Testis (tissue), 2 donors: ENCODE measurements at regions not wholly inside any gene's neighbourhood (a gene's known extent, or its start where the extent isn't known, plus 50 kb on each side); places are given as distances from the start of the nearest gene placed in this dataset.

Experiments
- DNase-seq: peaks from one replicate; pipeline ENCODE4 v3.0.0-alpha.2; 2019
- H3K27ac ChIP-seq, 2 donors: fragments of 200-600 bp; sonication (generic); one replicate each; pipeline ENCODE4 v1.5.1; 2019
- H3K27me3 ChIP-seq: fragments of 200-600 bp; sonication (generic); one replicate; pipeline ENCODE4 v1.5.1; 2019
- H3K36me3 ChIP-seq: fragments of 200-600 bp; sonication (generic); one replicate; pipeline ENCODE4 v1.5.1; 2017; ENCODE audit warnings: low read depth; ENCODE audit errors: missing control alignments
- H3K4me1 ChIP-seq: fragments of 200-600 bp; sonication (generic); one replicate; pipeline ENCODE4 v1.5.1; 2019
- H3K4me3 ChIP-seq, 2 donors: fragments of 200-600 bp; sonication (generic); one replicate each; pipeline ENCODE4 v1.5.1; 2017 to 2019
- H3K9me3 ChIP-seq: fragments of 200-600 bp; sonication (generic); one replicate; pipeline ENCODE4 v1.5.1; 2017
- POLR2A ChIP-seq: fragments of 450-650 bp; IDR thresholded peaks from one replicate; pipeline ENCODE4 v1.6.1; 2017; ENCODE audit warnings: antibody characterized with exemption, mild to moderate bottlenecking, moderate library complexity
- WGBS, 2 donors: methylation state at CpG; one replicate each; pipeline ENCODE4 v1.1.5; 2018; 5-methylcytosine and 5-hydroxymethylcytosine counted together
- intact Hi-C: fragments of 100-400 bp; cut with DNase I; formaldehyde crosslinking; loops from one replicate; pipeline ENCODE4 v1.15.1; 2023; ENCODE audit warnings: low total_unique reads
- TF ChIP-seq, protein P1 (sequence below), 3 experiments: fragments of 450-650 bp in 2 of 3; fragments of 200-600 bp in 1 of 3; sonication (generic) in 1 of 3; IDR thresholded peaks; one replicate each; pipeline ENCODE4 v1.5.1; 2016 to 2019; ENCODE audit warnings: antibody characterized with exemption in 3 of 3, mild to moderate bottlenecking in 2 of 3, moderate library complexity in 1 of 3

- WGBS, 2 donors: 56 to 63% methylated on average over 2 of the region's 2 CpGs
- Histone ChIP-seq H3K9me3 (no peaks in the 10 kb centered on the region), H3K4me3 (no peak overlapping the region), H3K36me3 (no peaks in the 10 kb centered on the region), H3K27me3 (no peaks in the 10 kb centered on the region), H3K4me1 (no peaks in the 10 kb centered on the region), H3K27ac (no peak overlapping the region)
- no peak for DNase-seq
- no peak for TF ChIP-seq POLR2A
- TF ChIP-seq, protein P1, sequence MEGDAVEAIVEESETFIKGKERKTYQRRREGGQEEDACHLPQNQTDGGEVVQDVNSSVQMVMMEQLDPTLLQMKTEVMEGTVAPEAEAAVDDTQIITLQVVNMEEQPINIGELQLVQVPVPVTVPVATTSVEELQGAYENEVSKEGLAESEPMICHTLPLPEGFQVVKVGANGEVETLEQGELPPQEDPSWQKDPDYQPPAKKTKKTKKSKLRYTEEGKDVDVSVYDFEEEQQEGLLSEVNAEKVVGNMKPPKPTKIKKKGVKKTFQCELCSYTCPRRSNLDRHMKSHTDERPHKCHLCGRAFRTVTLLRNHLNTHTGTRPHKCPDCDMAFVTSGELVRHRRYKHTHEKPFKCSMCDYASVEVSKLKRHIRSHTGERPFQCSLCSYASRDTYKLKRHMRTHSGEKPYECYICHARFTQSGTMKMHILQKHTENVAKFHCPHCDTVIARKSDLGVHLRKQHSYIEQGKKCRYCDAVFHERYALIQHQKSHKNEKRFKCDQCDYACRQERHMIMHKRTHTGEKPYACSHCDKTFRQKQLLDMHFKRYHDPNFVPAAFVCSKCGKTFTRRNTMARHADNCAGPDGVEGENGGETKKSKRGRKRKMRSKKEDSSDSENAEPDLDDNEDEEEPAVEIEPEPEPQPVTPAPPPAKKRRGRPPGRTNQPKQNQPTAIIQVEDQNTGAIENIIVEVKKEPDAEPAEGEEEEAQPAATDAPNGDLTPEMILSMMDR (IDR thresholded peaks at IDR 0.05): no peak
- intact Hi-C loops: no loop called here
These were observed 179.3 kb upstream of the RAG2 start for GRCh38 chr11:36777311-36777710.

DNA sequence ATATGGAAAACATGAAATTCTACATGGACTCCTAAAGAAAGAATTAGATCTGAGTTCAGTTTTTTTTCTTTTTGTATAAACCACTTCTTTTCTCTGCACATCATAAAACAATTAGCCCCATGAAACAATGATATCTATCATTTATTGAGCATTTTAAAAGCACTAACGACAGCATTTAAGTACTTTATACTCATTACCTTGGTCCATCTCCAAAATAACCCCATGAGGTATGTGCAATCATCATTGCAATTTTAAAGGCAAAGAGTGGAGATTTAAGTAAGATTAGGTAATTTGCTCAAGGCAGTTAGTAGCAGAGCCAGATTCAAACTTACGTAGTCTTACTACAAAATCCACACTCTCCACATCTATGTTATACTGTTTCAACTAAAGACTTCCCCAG lies 177.7 kb upstream of the RAG2 start:
- WGBS, 2 donors: 77 to 84% methylated on average over 2 of the region's 2 CpGs
- no peak for TF ChIP-seq POLR2A
- TF ChIP-seq, protein P1 (IDR thresholded peaks at IDR 0.05): no peak
- H3K36me3 ChIP-seq: no peaks in the 10 kb centered on the region
- no peaks in the 10 kb centered on the region for H3K4me1 ChIP-seq
- no peaks in the 10 kb centered on the region for H3K9me3 ChIP-seq
- DNase-seq: no peak
- no peak overlapping the region for H3K4me3 ChIP-seq
- H3K27ac ChIP-seq: no peak overlapping the region
- intact Hi-C loops: no loop called here
- H3K27me3 ChIP-seq: no peaks in the 10 kb centered on the region

- TF ChIP-seq, protein P1 (IDR thresholded peaks at IDR 0.05): no peak
- no peak for TF ChIP-seq POLR2A
- H3K27ac ChIP-seq: no peak overlapping the region
- H3K4me1 ChIP-seq: no peaks in the 10 kb centered on the region
- intact Hi-C loops: no loop called here
- no peaks in the 10 kb centered on the region for H3K27me3 ChIP-seq
- no peak for DNase-seq
- no peak overlapping the region for H3K4me3 ChIP-seq
- WGBS, 2 donors: 73 to 83% methylated on average over 1 of the region's 1 CpG
- H3K9me3 ChIP-seq: no peaks in the 10 kb centered on the region
- no peaks in the 10 kb centered on the region for H3K36me3 ChIP-seq
These were observed 177.1 kb upstream of the RAG2 start for GRCh38 chr11:36775130-36775529.

- TF ChIP-seq POLR2A: no peak
- TF ChIP-seq, protein P1 (IDR thresholded peaks at IDR 0.05): no peak
- no peak overlapping the region for H3K4me3 ChIP-seq
- 80 to 87% methylated on average over 1 of the region's 1 CpG for WGBS, 2 donors
- H3K4me1 ChIP-seq: no peaks in the 10 kb centered on the region
- H3K9me3 ChIP-seq: no peaks in the 10 kb centered on the region
- no peak overlapping the region for H3K27ac ChIP-seq
- no peak for DNase-seq
- H3K27me3 ChIP-seq: no peaks in the 10 kb centered on the region
- no peaks in the 10 kb centered on the region for H3K36me3 ChIP-seq
- intact Hi-C loops: no loop called here
These were observed 176.6 kb upstream of the RAG2 start for GRCh38 chr11:36774603-36775002.

- H3K36me3 ChIP-seq: no peaks in the 10 kb centered on the region
- TF ChIP-seq, protein P1 (IDR thresholded peaks at IDR 0.05): no peak
- TF ChIP-seq POLR2A: no peak
- no peak overlapping the region for H3K27ac ChIP-seq
- no peaks in the 10 kb centered on the region for H3K27me3 ChIP-seq
- no peaks in the 10 kb centered on the region for H3K4me1 ChIP-seq
- DNase-seq: no peak
- no peaks in the 10 kb centered on the region for H3K9me3 ChIP-seq
- 38 to 39% methylated on average over 1 of the region's 1 CpG for WGBS, 2 donors
- intact Hi-C loops: no loop called here
- no peak overlapping the region for H3K4me3 ChIP-seq
These were observed 165.2 kb upstream of the RAG2 start for GRCh38 chr11:36763187-36763586.
